NB4 (cell line): ENCODE measurements at regions not wholly inside any gene's neighbourhood (a gene's known extent, or its start where the extent isn't known, plus 50 kb on each side); places are given as distances from the start of the nearest gene placed in this dataset.

Experiments used
- DNase-seq: peaks from one replicate; pipeline ENCODE4 v3.0.0; 2010; ENCODE audit warnings: low read depth
- H3K4me3 ChIP-seq: one replicate; pipeline ENCODE4 v1.5.1; 2011; ENCODE audit warnings: mild to moderate bottlenecking, low read depth, low read length, moderate library complexity
- MYC ChIP-seq: IDR thresholded peaks from 2 replicates; pipeline ENCODE4 v1.6.1; 2011; ENCODE audit warnings: low read depth, low read length
- POLR2A ChIP-seq: IDR thresholded peaks from 2 replicates; pipeline ENCODE4 v1.6.1; 2011; ENCODE audit warnings: mild to moderate bottlenecking; ENCODE audit not compliant: insufficient read length; ENCODE audit errors: extremely low read depth
- TF ChIP-seq, protein P1 (sequence below): IDR thresholded peaks from one replicate; pipeline ENCODE4 v1.5.1; 2012; ENCODE audit warnings: low read depth, low read length
- TF ChIP-seq, protein P2 (sequence below): IDR thresholded peaks from 2 replicates; pipeline ENCODE4 v1.6.1; 2011; ENCODE audit warnings: low read depth, low read length

DNA sequence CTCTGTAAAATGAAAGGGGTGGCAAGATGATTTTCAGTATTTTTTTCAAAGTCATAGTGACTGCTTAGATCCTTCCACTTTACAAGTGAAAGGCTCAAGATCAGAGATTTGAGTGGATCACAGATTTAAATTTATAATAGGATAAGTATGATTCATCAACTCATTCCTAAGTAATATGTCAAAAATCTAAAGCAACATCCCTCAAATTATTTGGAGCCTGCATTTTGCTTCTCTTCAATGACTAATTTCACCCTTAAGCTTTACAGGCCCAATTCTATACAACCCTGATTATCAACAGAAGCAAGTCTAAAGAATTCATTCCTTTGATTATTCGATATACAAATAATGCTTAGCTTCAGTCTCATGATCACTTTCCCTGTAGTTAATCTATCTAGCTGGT, 93.9 kb upstream of the HEY2 start:
- no peak overlapping the region for H3K4me3 ChIP-seq
- DNase-seq = no peak
- TF ChIP-seq MYC (no peak), POLR2A (no peak)
- TF ChIP-seq, protein P1, sequence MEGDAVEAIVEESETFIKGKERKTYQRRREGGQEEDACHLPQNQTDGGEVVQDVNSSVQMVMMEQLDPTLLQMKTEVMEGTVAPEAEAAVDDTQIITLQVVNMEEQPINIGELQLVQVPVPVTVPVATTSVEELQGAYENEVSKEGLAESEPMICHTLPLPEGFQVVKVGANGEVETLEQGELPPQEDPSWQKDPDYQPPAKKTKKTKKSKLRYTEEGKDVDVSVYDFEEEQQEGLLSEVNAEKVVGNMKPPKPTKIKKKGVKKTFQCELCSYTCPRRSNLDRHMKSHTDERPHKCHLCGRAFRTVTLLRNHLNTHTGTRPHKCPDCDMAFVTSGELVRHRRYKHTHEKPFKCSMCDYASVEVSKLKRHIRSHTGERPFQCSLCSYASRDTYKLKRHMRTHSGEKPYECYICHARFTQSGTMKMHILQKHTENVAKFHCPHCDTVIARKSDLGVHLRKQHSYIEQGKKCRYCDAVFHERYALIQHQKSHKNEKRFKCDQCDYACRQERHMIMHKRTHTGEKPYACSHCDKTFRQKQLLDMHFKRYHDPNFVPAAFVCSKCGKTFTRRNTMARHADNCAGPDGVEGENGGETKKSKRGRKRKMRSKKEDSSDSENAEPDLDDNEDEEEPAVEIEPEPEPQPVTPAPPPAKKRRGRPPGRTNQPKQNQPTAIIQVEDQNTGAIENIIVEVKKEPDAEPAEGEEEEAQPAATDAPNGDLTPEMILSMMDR = no peak
- TF ChIP-seq, protein P2, sequence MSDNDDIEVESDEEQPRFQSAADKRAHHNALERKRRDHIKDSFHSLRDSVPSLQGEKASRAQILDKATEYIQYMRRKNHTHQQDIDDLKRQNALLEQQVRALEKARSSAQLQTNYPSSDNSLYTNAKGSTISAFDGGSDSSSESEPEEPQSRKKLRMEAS = no peak

DNA sequence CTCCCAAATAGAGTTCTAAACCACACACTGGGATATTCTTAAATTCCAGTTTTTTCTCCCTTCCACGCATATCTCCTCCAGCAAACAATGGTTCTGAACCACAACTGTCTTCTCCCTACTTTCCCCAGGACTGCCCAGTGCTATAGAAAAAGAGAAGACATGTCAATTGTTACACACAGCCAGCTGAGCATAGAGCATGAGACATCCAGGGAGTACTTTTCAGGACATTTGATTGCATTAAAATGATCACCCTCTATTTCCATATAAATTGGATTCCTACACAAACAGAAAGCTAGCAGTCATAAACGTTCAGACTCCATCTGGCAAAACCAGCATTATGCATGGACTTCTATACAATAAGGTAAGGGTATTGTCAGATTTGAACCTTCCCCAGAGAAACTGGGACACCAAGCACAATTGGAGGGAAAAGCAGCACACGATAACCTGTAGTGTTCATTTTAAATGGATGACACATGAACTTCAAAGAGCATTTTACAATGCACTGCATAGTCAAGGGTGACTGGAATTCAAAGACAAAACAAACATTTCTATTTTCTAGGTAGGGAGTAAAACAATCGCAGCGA, 93.1 kb upstream of the HEY2 start:
- H3K4me3 ChIP-seq = no peak overlapping the region
- TF ChIP-seq POLR2A (no peak), MYC (no peak)
- TF ChIP-seq, protein P1 = no peak
- TF ChIP-seq, protein P2 = no peak
- no peak for DNase-seq

DNA sequence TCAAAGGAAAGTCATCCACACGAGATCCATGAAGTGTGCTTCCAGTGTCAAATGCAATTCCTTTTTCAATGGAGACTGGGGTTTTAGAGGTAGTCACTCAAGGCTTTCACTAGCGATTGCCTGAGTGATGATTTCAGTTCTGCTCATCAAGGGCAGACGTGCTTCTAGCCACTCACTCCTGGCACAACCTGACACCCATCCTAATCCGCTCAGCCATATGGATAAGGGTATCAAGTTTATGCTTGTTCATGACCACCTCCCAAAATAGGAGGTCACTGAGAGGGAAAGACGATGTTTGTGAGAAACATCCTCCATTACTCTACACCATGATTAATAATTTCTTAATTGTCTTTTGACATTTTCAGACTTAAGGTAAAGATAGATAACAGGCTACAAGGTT, 91.3 kb upstream of the HEY2 start:
- DNase-seq = no peak
- H3K4me3 ChIP-seq = no peak overlapping the region
- TF ChIP-seq POLR2A (no peak), MYC (no peak)
- TF ChIP-seq, protein P1 = no peak
- TF ChIP-seq, protein P2 = no peak

DNA sequence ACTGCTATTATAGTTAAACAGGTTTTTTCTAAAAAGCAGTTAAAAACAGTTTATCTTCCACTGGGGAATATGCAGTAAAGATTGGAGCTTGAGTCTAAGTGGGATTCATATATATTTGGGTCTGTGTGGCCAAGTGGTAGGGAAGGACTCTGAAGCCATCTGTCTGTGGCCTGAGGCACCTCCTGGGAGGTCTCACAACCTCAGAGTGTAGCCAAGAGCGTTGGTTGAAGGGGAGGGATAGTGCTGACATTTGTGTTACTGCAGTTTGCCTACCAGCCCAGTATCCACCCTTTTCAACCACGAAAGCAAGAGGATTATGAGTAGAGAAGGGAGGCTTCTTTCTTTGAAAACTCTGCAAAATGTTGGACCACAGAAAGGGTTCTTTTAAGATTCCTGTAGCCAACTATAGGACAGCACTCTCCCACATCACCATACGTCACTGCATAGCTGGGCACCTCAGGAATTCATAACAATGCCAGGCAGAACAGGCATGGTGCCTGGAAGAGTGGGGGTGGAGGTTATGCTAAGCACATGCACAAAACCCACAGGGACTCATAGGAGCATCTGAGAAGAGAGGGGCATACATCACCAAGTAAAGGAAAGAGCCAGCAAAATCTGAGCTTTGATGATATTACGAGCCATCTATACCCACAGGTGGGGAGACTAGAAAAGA, 90.5 kb upstream of the HEY2 start:
- H3K4me3 ChIP-seq = no peak overlapping the region
- no peak for DNase-seq
- no peak for TF ChIP-seq MYC
- TF ChIP-seq, protein P1 = no peak
- TF ChIP-seq POLR2A = no peak
- TF ChIP-seq, protein P2 = no peak

DNA sequence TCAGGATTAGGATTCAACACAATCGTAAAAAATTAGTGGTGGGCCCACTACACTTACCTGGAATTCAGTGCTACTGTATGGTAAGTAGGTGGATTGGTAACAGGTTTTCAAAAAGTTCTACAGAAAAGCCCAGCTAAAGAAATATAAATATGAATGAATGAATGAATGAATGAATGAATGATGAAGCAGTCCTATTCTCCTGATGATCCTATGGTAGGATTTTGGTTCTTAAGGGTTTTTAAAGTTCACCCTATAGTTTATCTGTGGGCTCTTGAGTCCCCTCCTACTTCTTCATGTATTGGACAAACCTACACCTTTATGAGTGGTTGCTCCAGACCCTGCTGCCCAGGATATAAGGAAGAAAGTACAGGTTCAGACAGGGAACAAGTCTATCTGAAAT, 89.5 kb upstream of the HEY2 start:
- no peak overlapping the region for H3K4me3 ChIP-seq
- TF ChIP-seq, protein P1 = no peak
- no peak for TF ChIP-seq MYC
- TF ChIP-seq, protein P2 = no peak
- TF ChIP-seq POLR2A = no peak
- DNase-seq = no peak

DNA sequence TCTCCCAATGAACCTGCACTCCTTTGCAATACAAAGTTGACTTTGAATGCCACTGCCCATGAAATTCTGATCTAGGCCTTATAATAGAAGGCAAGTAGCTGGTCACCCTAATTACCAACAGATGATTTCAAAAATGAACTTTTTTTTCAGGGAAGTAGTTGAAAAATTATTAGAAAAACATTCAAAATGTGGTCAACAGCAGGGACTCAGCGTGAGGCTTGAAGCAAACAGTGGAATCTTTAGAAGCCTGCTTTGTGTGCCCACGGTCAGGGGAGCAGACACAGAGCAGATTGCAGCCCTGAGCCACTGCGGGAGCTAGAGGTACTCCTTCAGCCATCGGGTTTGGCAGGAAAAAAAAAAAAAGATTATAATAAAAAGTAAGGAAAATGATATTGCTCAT, 87.1 kb upstream of the HEY2 start:
- TF ChIP-seq MYC (no peak), POLR2A (no peak)
- TF ChIP-seq, protein P1 = no peak
- TF ChIP-seq, protein P2 = no peak
- no peak overlapping the region for H3K4me3 ChIP-seq
- no peak for DNase-seq
